ENCODE measurements at regions not wholly inside any gene's neighbourhood (a gene's known extent, or its start where the extent isn't known, plus 50 kb on each side); places are given as distances from the start of the nearest gene placed in this dataset.

GRCh38 chr17:36854982-36855381 lies 82.3 kb upstream of the LHX1 start:
- Histone ChIP-seq H3K27me3 (peaks cover 4% of the 10 kb centered on the region), H3K4me3 (no peak overlapping the region), H3K9me2 (replicated peaks; ENCODE audit: insufficient read depth) (no peaks in the 10 kb centered on the region), H3K9me3 (ENCODE audit: low read depth) (no peaks in the 10 kb centered on the region), H2AFZ (no peak overlapping the region), H3K79me2 (no peaks in the 10 kb centered on the region), H3K27ac (no peak overlapping the region), H3K4me2 (no peak overlapping the region), H3K36me3 (replicated peaks; ENCODE audit: insufficient read depth, low read depth) (no peaks in the 10 kb centered on the region), H4K20me1 (ENCODE audit: insufficient read depth, poor library complexity, severe bottlenecking) (no peaks in the 10 kb centered on the region), H3K4me1 (ENCODE audit: insufficient read depth) (no peaks in the 10 kb centered on the region)
- TF ChIP-seq EZH2phosphoT487 (IDR thresholded peaks at IDR 0.05; ENCODE audit: low read depth, severe bottlenecking, unreplicated experiment) = no peak
- TF ChIP-seq EZH2 (IDR thresholded peaks at IDR 0.05; ENCODE audit: borderline replicate concordance) = no peak
- TF ChIP-seq CTCF (IDR thresholded peaks at IDR 0.05; ENCODE audit: poor library complexity) = no peak
- 74% methylated on average over 3 of the region's 3 CpGs for WGBS (ENCODE audit: low lambda C conversion rate, missing lambda C conversion rate)
- DNase-seq (ENCODE audit: low spot score) = no peak

GRCh38 chr17:36855459-36855858 lies 81.8 kb upstream of the LHX1 start:
- Histone ChIP-seq H3K4me2 (no peak overlapping the region), H3K27ac (no peak overlapping the region), H3K79me2 (no peaks in the 10 kb centered on the region), H2AFZ (no peak overlapping the region), H3K9me2 (replicated peaks; ENCODE audit: insufficient read depth) (no peaks in the 10 kb centered on the region), H3K4me1 (ENCODE audit: insufficient read depth) (no peaks in the 10 kb centered on the region), H4K20me1 (ENCODE audit: insufficient read depth, poor library complexity, severe bottlenecking) (no peaks in the 10 kb centered on the region), H3K36me3 (replicated peaks; ENCODE audit: insufficient read depth, low read depth) (no peaks in the 10 kb centered on the region), H3K27me3 (peaks cover 4% of the 10 kb centered on the region), H3K9me3 (ENCODE audit: low read depth) (no peaks in the 10 kb centered on the region), H3K4me3 (no peak overlapping the region)
- DNase-seq (ENCODE audit: low spot score) = no peak
- TF ChIP-seq CTCF (IDR thresholded peaks at IDR 0.05; ENCODE audit: poor library complexity) (no peak), EZH2 (IDR thresholded peaks at IDR 0.05; ENCODE audit: borderline replicate concordance) (no peak), EZH2phosphoT487 (IDR thresholded peaks at IDR 0.05; ENCODE audit: low read depth, severe bottlenecking, unreplicated experiment) (no peak)
- 92% methylated on average over 4 of the region's 4 CpGs for WGBS (ENCODE audit: low lambda C conversion rate, missing lambda C conversion rate)

- H3K79me2 ChIP-seq = no peaks in the 10 kb centered on the region
- H3K4me1 ChIP-seq (ENCODE audit: insufficient read depth) = no peaks in the 10 kb centered on the region
- no peaks in the 10 kb centered on the region for H3K9me3 ChIP-seq (ENCODE audit: low read depth)
- no peaks in the 10 kb centered on the region for H4K20me1 ChIP-seq (ENCODE audit: insufficient read depth, poor library complexity, severe bottlenecking)
- no peaks in the 10 kb centered on the region for H3K36me3 ChIP-seq (replicated peaks; ENCODE audit: insufficient read depth, low read depth)
- no peak overlapping the region for H3K4me2 ChIP-seq
- TF ChIP-seq EZH2phosphoT487 (IDR thresholded peaks at IDR 0.05; ENCODE audit: low read depth, severe bottlenecking, unreplicated experiment) (no peak), EZH2 (IDR thresholded peaks at IDR 0.05; ENCODE audit: borderline replicate concordance) (no peak), CTCF (IDR thresholded peaks at IDR 0.05; ENCODE audit: poor library complexity) (no peak)
- H2AFZ ChIP-seq = no peak overlapping the region
- H3K27me3 ChIP-seq = peaks cover 4% of the 10 kb centered on the region
- H3K4me3 ChIP-seq = no peak overlapping the region
- 71% methylated on average over 7 of the region's 7 CpGs for WGBS (ENCODE audit: low lambda C conversion rate, missing lambda C conversion rate)
- no peak for DNase-seq (ENCODE audit: low spot score)
- H3K9me2 ChIP-seq (replicated peaks; ENCODE audit: insufficient read depth) = no peaks in the 10 kb centered on the region
- no peak overlapping the region for H3K27ac ChIP-seq
Observed at GRCh38 chr17:36856222-36856621, 81.1 kb upstream of the LHX1 start.

- Histone ChIP-seq H3K27ac (no peak overlapping the region), H3K79me2 (no peaks in the 10 kb centered on the region), H3K27me3 (peaks cover 4% of the 10 kb centered on the region), H3K4me3 (no peak overlapping the region), H4K20me1 (ENCODE audit: insufficient read depth, poor library complexity, severe bottlenecking) (no peaks in the 10 kb centered on the region), H3K4me2 (no peak overlapping the region), H3K36me3 (replicated peaks; ENCODE audit: insufficient read depth, low read depth) (no peaks in the 10 kb centered on the region), H3K9me3 (ENCODE audit: low read depth) (no peaks in the 10 kb centered on the region), H3K9me2 (replicated peaks; ENCODE audit: insufficient read depth) (no peaks in the 10 kb centered on the region), H2AFZ (no peak overlapping the region), H3K4me1 (ENCODE audit: insufficient read depth) (no peaks in the 10 kb centered on the region)
- 62% methylated on average over 16 of the region's 16 CpGs for WGBS (ENCODE audit: low lambda C conversion rate, missing lambda C conversion rate)
- no peak for TF ChIP-seq EZH2phosphoT487 (IDR thresholded peaks at IDR 0.05; ENCODE audit: low read depth, severe bottlenecking, unreplicated experiment)
- no peak for TF ChIP-seq CTCF (IDR thresholded peaks at IDR 0.05; ENCODE audit: poor library complexity)
- no peak for TF ChIP-seq EZH2 (IDR thresholded peaks at IDR 0.05; ENCODE audit: borderline replicate concordance)
- peak; percentile 20 for DNase-seq (ENCODE audit: low spot score)
Observed at GRCh38 chr17:36856903-36857381, 80.3 kb upstream of the LHX1 start.

All from hepatocyte (in vitro differentiated cells).